ENCODE measurements at regions not wholly inside any gene's neighbourhood (a gene's known extent, or its start where the extent isn't known, plus 50 kb on each side); places are given as distances from the start of the nearest gene placed in this dataset.

DNA sequence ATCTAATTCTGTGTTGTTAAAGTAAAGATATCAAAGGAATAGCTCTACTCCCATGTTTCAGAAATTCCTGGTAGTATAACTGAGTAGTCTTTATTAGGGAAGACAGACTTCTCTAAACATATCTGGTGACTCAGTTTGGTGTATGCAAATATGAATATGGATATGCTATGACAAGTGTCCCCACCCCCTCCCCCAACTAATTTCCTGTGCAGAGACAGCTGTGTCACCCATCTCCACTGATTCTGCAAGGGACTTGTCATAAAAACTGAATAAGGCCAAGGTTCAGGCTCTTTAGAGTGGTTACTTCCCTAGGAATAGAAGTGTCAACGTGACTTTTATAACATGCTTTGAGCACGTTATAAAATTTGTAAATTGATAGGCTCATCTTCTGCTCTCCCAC, 429.1 kb downstream of the DAD1 start (continued):
- TF ChIP-seq, protein P1, sequence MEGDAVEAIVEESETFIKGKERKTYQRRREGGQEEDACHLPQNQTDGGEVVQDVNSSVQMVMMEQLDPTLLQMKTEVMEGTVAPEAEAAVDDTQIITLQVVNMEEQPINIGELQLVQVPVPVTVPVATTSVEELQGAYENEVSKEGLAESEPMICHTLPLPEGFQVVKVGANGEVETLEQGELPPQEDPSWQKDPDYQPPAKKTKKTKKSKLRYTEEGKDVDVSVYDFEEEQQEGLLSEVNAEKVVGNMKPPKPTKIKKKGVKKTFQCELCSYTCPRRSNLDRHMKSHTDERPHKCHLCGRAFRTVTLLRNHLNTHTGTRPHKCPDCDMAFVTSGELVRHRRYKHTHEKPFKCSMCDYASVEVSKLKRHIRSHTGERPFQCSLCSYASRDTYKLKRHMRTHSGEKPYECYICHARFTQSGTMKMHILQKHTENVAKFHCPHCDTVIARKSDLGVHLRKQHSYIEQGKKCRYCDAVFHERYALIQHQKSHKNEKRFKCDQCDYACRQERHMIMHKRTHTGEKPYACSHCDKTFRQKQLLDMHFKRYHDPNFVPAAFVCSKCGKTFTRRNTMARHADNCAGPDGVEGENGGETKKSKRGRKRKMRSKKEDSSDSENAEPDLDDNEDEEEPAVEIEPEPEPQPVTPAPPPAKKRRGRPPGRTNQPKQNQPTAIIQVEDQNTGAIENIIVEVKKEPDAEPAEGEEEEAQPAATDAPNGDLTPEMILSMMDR (IDR thresholded peaks at IDR 0.05 in 2 of 3, conservative IDR thresholded peaks at IDR 0.05 in 1 of 3; ENCODE audit: borderline replicate concordance in 1 of 3, insufficient read depth in 1 of 3, low read depth in 2 of 3, low read length in 2 of 3): no peak
- no peak for TF ChIP-seq EGR1 (IDR thresholded peaks at IDR 0.05; ENCODE audit: low read depth)

DNA sequence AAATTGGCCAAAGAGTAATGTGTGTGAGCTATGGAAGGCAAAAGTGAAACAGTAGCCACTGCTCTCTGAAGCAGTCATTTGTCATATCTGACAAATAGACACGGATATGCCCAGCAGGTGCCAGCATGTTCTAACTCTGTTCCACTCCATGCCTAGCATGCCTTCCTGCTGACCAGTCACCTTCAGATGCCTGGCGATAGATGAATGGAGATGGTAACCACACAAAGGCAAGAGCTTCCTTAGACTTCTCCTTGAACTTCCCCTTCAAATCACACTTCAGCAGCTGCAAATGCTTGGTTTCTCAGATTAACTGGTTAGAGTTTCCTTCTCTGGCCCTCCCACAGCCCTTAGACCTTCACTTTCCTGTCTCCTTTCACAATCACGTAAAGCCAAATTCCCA, 429.9 kb downstream of the DAD1 start:
- POLR2A ChIA-PET: no interaction called here
- no peak overlapping the region for H3K27ac ChIP-seq (ENCODE audit: low read depth, low read length)
- no TSS peak for BruUV-seq (replicated peaks)

More for the DNA sequence above, 429.9 kb downstream of the DAD1 start:
- ATAC-seq (no peak), DNase-seq (ENCODE audit: low read depth, low spot score) (no peak)
- TF ChIP-seq FOSL1 (IDR thresholded peaks at IDR 0.05; ENCODE audit: low read depth) (no peak), CBX3 (IDR thresholded peaks at IDR 0.05; ENCODE audit: low read depth) (no peak), CEBPB (IDR thresholded peaks at IDR 0.05; ENCODE audit: low read depth) (no peak), SP1 (IDR thresholded peaks at IDR 0.05; ENCODE audit: low read depth) (no peak), RAD21 (IDR thresholded peaks at IDR 0.05; ENCODE audit: low read depth) (no peak), TCF7L2 (IDR thresholded peaks at IDR 0.05; ENCODE audit: borderline replicate concordance, extremely low read depth, insufficient read depth, insufficient read length) (no peak), POLR2A (IDR thresholded peaks at IDR 0.05; ENCODE audit: borderline replicate concordance, extremely low read depth, insufficient read depth, insufficient read length) (no peak), SRF (IDR thresholded peaks at IDR 0.05; ENCODE audit: low read depth) (no peak), YY1 (IDR thresholded peaks at IDR 0.05; ENCODE audit: extremely low read depth, insufficient replicate concordance, low read depth, low read length) (no peak), EGR1 (IDR thresholded peaks at IDR 0.05; ENCODE audit: low read depth) (no peak), ZNF274 (IDR thresholded peaks at IDR 0.05; ENCODE audit: low read depth, low read length) (no peak), ELF1 (IDR thresholded peaks at IDR 0.05; ENCODE audit: borderline replicate concordance, low read depth) (no peak)
- TF ChIP-seq, protein P2, sequence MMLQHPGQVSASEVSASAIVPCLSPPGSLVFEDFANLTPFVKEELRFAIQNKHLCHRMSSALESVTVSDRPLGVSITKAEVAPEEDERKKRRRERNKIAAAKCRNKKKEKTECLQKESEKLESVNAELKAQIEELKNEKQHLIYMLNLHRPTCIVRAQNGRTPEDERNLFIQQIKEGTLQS (IDR thresholded peaks at IDR 0.05): no peak
- Histone ChIP-seq H3K4me1 (ENCODE audit: control insufficient read depth in 1 of 2, insufficient read depth in 2 of 2, low read length in 2 of 2) (no peaks in the 10 kb centered on the region), H3K36me3 (ENCODE audit: control insufficient read depth in 1 of 2, insufficient read depth in 2 of 2, low read length in 2 of 2) (no peaks in the 10 kb centered on the region), H3K4me3 (replicated peaks in 1 of 2; ENCODE audit: low read depth in 1 of 2, low read length in 2 of 2) (no peak overlapping the region), H3K9me2 (ENCODE audit: insufficient read depth) (no peaks in the 10 kb centered on the region), H3K9ac (ENCODE audit: low read length) (no peak overlapping the region), H3K4me2 (ENCODE audit: low read length) (no peak overlapping the region), H4K20me1 (ENCODE audit: insufficient read depth) (no peaks in the 10 kb centered on the region), H2AFZ (ENCODE audit: low read depth, low read length, poor library complexity, severe bottlenecking) (no peak overlapping the region), H3K79me2 (ENCODE audit: insufficient read depth, low read length) (no peaks in the 10 kb centered on the region), H3K27me3 (ENCODE audit: insufficient read depth, low read length) (peaks cover 26% of the 10 kb centered on the region), H3K9me3 (ENCODE audit: control insufficient read depth in 1 of 2, insufficient read depth in 1 of 2, low read depth in 1 of 2, low read length in 2 of 2) (no peaks in the 10 kb centered on the region)
- intact Hi-C loops (cut with micrococcal nuclease): no loop called here
- CTCF ChIA-PET: interaction anchor here (0.8 to 2.4 kb wide), 2 partner anchors 26 to 42 kb away, joined by 4 to 8 read pairs; no protein-coding TSS in a partner anchor
- RAD21 ChIA-PET (ENCODE audit: low non-redundant PET in 1 of 2, low total read pairs in 2 of 2, uncharacterized antibody in 2 of 2, unreplicated experiment in 2 of 2): no interaction called here
